ENCODE measurements at regions not wholly inside any gene's neighbourhood (a gene's known extent, or its start where the extent isn't known, plus 50 kb on each side); places are given as distances from the start of the nearest gene placed in this dataset.

DNA sequence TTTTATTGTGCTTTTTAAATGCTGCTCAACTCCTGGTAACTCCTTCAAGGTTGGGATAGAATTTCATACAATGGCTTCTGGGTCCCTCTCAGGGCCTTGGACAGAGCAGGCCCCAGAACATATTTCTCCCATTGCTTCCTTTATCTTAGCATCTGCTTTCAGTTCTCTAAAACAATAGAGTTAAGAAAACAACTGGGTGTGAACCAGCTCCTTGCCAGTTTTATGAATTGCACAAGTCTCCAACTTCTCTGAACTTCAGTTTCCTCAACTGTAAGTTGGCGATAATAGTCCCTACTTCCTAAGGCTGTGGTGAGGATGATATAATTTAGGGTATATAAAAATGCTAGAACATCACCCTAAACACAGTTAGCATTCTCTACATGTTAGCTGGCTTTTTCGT lies 77.0 kb upstream of the INHBA start:
- Histone ChIP-seq H3K79me2 (ENCODE audit: control insufficient read depth, insufficient read depth, low read length, unreplicated experiment) (no peaks in the 10 kb centered on the region), H2AFZ (ENCODE audit: low read length, unreplicated experiment) (no peak overlapping the region), H3K36me3 (ENCODE audit: insufficient read depth, low read length) (no peaks in the 10 kb centered on the region), H3K4me1 (ENCODE audit: control insufficient read depth, insufficient read depth, low read length, unreplicated experiment) (no peaks in the 10 kb centered on the region), H3K4me3 (ENCODE audit: low read depth, low read length) (no peak overlapping the region), H3K27me3 (ENCODE audit: insufficient read depth, low read length) (no peaks in the 10 kb centered on the region), H3K27ac (ENCODE audit: low read depth, low read length) (no peak overlapping the region)

DNA sequence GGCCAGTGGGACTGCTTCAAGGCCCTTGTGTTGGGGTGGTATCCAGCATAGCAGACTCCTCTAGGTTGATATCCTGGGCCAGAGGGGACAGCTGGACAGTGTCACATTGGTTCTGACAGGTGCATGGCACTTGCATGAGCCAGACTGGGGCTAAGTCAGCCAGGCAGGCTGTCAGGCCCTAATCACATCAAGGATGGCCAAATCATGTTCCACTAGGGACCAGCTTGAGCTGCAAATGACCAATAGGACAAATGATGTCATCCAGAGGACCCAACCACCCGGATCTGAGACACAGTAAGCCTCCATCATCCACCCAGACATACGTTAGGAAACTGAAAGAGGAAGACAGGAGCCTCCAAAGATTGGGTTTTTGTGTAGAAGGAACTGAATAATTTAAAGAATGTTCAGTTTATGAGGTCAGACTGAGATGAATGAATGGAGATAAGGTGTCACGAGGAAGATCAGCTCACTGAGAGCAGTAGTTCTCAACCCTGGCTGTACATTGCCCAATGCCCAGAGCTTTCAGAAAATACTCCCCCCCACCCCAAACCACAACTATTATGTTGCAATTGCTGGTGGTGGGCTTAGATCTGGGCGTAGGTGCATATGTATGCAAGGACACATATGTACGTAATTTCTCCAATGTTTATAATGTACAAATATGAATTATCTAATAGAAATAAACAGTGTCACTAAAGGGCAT lies 75.2 kb upstream of the INHBA start:
- no peaks in the 10 kb centered on the region for H3K36me3 ChIP-seq (ENCODE audit: insufficient read depth, low read length)
- no peak overlapping the region for H2AFZ ChIP-seq (ENCODE audit: low read length, unreplicated experiment)
- no peak overlapping the region for H3K27ac ChIP-seq (ENCODE audit: low read depth, low read length)
- no peaks in the 10 kb centered on the region for H3K79me2 ChIP-seq (ENCODE audit: control insufficient read depth, insufficient read depth, low read length, unreplicated experiment)
- H3K27me3 ChIP-seq (ENCODE audit: insufficient read depth, low read length), result no peaks in the 10 kb centered on the region
- no peaks in the 10 kb centered on the region for H3K4me1 ChIP-seq (ENCODE audit: control insufficient read depth, insufficient read depth, low read length, unreplicated experiment)
- H3K4me3 ChIP-seq (ENCODE audit: low read depth, low read length), result no peak overlapping the region

DNA sequence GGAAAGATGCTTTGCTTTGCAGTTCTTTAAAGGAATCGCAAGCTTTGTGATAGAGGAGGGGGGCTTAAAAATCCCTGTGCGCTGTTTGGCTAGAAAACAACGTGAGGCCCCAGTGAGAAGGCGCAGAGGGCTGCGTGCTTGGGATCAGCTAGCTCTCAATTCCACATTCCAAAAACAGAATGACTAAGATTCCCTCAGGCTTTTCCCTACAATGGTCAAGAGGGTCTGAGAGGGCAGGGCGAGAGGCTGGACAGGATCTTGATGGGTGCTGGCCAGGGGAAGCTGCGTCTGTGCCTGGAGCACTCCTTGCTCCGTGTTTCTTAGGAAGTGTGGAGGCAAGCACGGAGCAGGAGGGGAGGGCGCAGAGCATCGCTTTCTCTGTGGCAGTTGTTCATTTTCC lies 72.1 kb upstream of the INHBA start:
- H3K27me3 ChIP-seq (ENCODE audit: insufficient read depth, low read length), result no peaks in the 10 kb centered on the region
- no peak overlapping the region for H2AFZ ChIP-seq (ENCODE audit: low read length, unreplicated experiment)
- no peak overlapping the region for H3K27ac ChIP-seq (ENCODE audit: low read depth, low read length)
- H3K4me3 ChIP-seq (ENCODE audit: low read depth, low read length), result no peak overlapping the region
- H3K36me3 ChIP-seq (ENCODE audit: insufficient read depth, low read length), result no peaks in the 10 kb centered on the region
- no peaks in the 10 kb centered on the region for H3K4me1 ChIP-seq (ENCODE audit: control insufficient read depth, insufficient read depth, low read length, unreplicated experiment)
- H3K79me2 ChIP-seq (ENCODE audit: control insufficient read depth, insufficient read depth, low read length, unreplicated experiment), result no peaks in the 10 kb centered on the region

DNA sequence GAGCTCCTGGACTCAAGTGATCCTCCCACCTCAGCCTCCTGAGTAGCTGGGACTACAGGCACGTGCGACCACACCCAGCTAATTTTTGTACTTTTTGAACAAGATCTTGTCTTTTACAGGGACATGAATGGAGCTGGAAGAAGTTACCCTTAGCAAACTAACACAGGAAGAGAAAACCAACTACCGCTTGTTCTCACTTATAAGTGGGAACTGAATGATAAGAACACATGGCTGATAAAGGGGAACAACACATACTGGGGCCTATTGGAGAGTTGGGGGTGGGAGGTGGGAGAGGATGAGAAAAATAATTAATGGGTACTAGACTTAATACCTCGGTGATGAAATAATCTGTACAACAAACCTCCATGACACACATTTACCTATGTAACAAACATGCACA lies 70.9 kb upstream of the INHBA start:
- Histone ChIP-seq H2AFZ (ENCODE audit: low read length, unreplicated experiment) (no peak overlapping the region), H3K4me1 (ENCODE audit: control insufficient read depth, insufficient read depth, low read length, unreplicated experiment) (no peaks in the 10 kb centered on the region), H3K79me2 (ENCODE audit: control insufficient read depth, insufficient read depth, low read length, unreplicated experiment) (no peaks in the 10 kb centered on the region), H3K27me3 (ENCODE audit: insufficient read depth, low read length) (no peaks in the 10 kb centered on the region), H3K27ac (ENCODE audit: low read depth, low read length) (no peak overlapping the region), H3K4me3 (ENCODE audit: low read depth, low read length) (no peak overlapping the region), H3K36me3 (ENCODE audit: insufficient read depth, low read length) (no peaks in the 10 kb centered on the region)

GRCh38 chr7:41771717-41772116 lies 68.8 kb upstream of the INHBA start:
- no peaks in the 10 kb centered on the region for H3K27me3 ChIP-seq (ENCODE audit: insufficient read depth, low read length)
- no peak overlapping the region for H2AFZ ChIP-seq (ENCODE audit: low read length, unreplicated experiment)
- no peaks in the 10 kb centered on the region for H3K36me3 ChIP-seq (ENCODE audit: insufficient read depth, low read length)
- H3K4me3 ChIP-seq (ENCODE audit: low read depth, low read length), result no peak overlapping the region
- H3K27ac ChIP-seq (ENCODE audit: low read depth, low read length), result no peak overlapping the region
- H3K4me1 ChIP-seq (ENCODE audit: control insufficient read depth, insufficient read depth, low read length, unreplicated experiment), result no peaks in the 10 kb centered on the region
- H3K79me2 ChIP-seq (ENCODE audit: control insufficient read depth, insufficient read depth, low read length, unreplicated experiment), result no peaks in the 10 kb centered on the region

- Histone ChIP-seq H3K4me1 (ENCODE audit: control insufficient read depth, insufficient read depth, low read length, unreplicated experiment) (no peaks in the 10 kb centered on the region), H3K79me2 (ENCODE audit: control insufficient read depth, insufficient read depth, low read length, unreplicated experiment) (no peaks in the 10 kb centered on the region), H3K27me3 (ENCODE audit: insufficient read depth, low read length) (no peaks in the 10 kb centered on the region), H3K27ac (ENCODE audit: low read depth, low read length) (no peak overlapping the region), H2AFZ (ENCODE audit: low read length, unreplicated experiment) (no peak overlapping the region), H3K36me3 (ENCODE audit: insufficient read depth, low read length) (no peaks in the 10 kb centered on the region), H3K4me3 (ENCODE audit: low read depth, low read length) (no peak overlapping the region)
These were observed 66.3 kb upstream of the INHBA start for GRCh38 chr7:41769162-41769561.

- no peak overlapping the region for H3K4me3 ChIP-seq (ENCODE audit: low read depth, low read length)
- no peak overlapping the region for H2AFZ ChIP-seq (ENCODE audit: low read length, unreplicated experiment)
- H3K36me3 ChIP-seq (ENCODE audit: insufficient read depth, low read length), result no peaks in the 10 kb centered on the region
- H3K27ac ChIP-seq (ENCODE audit: low read depth, low read length), result no peak overlapping the region
- no peaks in the 10 kb centered on the region for H3K4me1 ChIP-seq (ENCODE audit: control insufficient read depth, insufficient read depth, low read length, unreplicated experiment)
- H3K27me3 ChIP-seq (ENCODE audit: insufficient read depth, low read length), result no peaks in the 10 kb centered on the region
- no peaks in the 10 kb centered on the region for H3K79me2 ChIP-seq (ENCODE audit: control insufficient read depth, insufficient read depth, low read length, unreplicated experiment)
These were observed 60.7 kb upstream of the INHBA start for GRCh38 chr7:41763626-41764025.

DNA sequence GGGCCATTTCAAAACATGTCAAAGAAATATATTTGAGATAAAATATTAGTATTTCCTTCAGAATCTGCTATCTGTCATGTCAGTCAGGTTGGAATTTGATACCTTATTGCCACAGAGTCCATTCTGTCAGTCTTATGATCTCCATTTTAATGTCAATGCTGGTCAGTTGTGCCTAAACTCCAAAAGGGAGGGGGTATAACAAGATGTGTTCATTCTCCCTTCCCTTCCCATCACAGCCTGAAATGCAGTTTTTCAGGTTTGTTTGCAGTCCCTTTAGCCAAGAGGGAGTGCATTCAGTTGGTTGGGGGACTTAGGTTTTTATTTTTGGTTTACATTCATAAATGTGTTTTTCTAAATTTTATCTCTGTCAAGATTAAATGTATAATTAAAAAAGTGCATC lies 59.8 kb upstream of the INHBA start:
- no peak overlapping the region for H2AFZ ChIP-seq (ENCODE audit: low read length, unreplicated experiment)
- H3K27me3 ChIP-seq (ENCODE audit: insufficient read depth, low read length), result no peaks in the 10 kb centered on the region
- no peaks in the 10 kb centered on the region for H3K4me1 ChIP-seq (ENCODE audit: control insufficient read depth, insufficient read depth, low read length, unreplicated experiment)
- H3K4me3 ChIP-seq (ENCODE audit: low read depth, low read length), result no peak overlapping the region
- no peak overlapping the region for H3K27ac ChIP-seq (ENCODE audit: low read depth, low read length)
- no peaks in the 10 kb centered on the region for H3K79me2 ChIP-seq (ENCODE audit: control insufficient read depth, insufficient read depth, low read length, unreplicated experiment)
- no peaks in the 10 kb centered on the region for H3K36me3 ChIP-seq (ENCODE audit: insufficient read depth, low read length)

DNA sequence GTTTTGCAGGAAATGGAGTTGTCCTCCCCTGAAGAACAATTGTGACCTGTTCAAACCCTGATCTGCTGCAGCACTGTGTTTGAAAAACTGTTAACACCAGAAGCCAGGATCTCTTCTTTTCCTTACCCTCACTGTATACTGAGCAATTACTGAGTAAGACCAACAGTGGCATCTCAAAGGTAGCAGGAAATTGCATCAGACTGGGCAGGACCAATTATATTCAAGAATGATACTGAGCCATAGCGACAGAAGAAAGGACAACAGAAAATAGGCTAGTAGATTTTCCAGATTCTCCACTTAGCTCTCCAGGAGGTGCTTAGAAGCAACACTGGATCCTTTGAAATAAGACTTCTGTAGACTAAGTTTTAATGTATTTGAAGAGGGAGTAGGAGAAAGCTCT lies 57.4 kb upstream of the INHBA start:
- no peaks in the 10 kb centered on the region for H3K4me1 ChIP-seq (ENCODE audit: control insufficient read depth, insufficient read depth, low read length, unreplicated experiment)
- no peak overlapping the region for H3K4me3 ChIP-seq (ENCODE audit: low read depth, low read length)
- no peaks in the 10 kb centered on the region for H3K36me3 ChIP-seq (ENCODE audit: insufficient read depth, low read length)
- H3K27ac ChIP-seq (ENCODE audit: low read depth, low read length), result no peak overlapping the region
- H3K27me3 ChIP-seq (ENCODE audit: insufficient read depth, low read length), result no peaks in the 10 kb centered on the region
- no peaks in the 10 kb centered on the region for H3K79me2 ChIP-seq (ENCODE audit: control insufficient read depth, insufficient read depth, low read length, unreplicated experiment)
- no peak overlapping the region for H2AFZ ChIP-seq (ENCODE audit: low read length, unreplicated experiment)

- Histone ChIP-seq H2AFZ (ENCODE audit: low read length, unreplicated experiment) (no peak overlapping the region), H3K36me3 (ENCODE audit: insufficient read depth, low read length) (no peaks in the 10 kb centered on the region), H3K79me2 (ENCODE audit: control insufficient read depth, insufficient read depth, low read length, unreplicated experiment) (no peaks in the 10 kb centered on the region), H3K27me3 (ENCODE audit: insufficient read depth, low read length) (no peaks in the 10 kb centered on the region), H3K4me3 (ENCODE audit: low read depth, low read length) (no peak overlapping the region), H3K27ac (ENCODE audit: low read depth, low read length) (no peak overlapping the region), H3K4me1 (ENCODE audit: control insufficient read depth, insufficient read depth, low read length, unreplicated experiment) (no peaks in the 10 kb centered on the region)
These were observed 55.4 kb upstream of the INHBA start for GRCh38 chr7:41758321-41758720.

DNA sequence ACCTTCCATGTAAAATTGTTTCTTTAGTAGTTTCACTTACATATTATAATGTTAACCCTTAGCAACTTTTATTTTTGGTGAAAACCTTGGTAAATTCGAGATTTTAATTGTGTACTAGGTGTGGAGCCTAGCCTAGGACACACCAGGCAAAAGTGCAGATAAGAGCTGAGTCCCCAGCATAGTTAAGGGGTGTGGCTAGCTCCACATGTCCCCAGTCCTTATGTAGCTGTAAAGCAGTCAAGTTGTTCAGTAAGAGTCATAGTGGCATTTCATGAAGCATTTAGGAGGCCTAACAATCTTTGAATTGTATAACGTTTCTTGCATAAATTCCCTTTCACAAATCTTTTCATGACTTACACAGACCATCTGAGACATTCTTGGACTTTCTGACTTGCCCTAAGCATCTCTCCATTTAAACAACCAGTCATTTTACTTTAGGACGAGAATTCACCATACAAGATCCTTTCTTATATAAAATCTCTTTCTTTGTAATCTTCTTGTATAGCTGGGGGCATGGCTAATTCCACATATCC lies 53.8 kb upstream of the INHBA start:
- Histone ChIP-seq H3K27me3 (ENCODE audit: insufficient read depth, low read length) (no peaks in the 10 kb centered on the region), H3K79me2 (ENCODE audit: control insufficient read depth, insufficient read depth, low read length, unreplicated experiment) (no peaks in the 10 kb centered on the region), H3K4me1 (ENCODE audit: control insufficient read depth, insufficient read depth, low read length, unreplicated experiment) (no peaks in the 10 kb centered on the region), H3K4me3 (ENCODE audit: low read depth, low read length) (no peak overlapping the region), H2AFZ (ENCODE audit: low read length, unreplicated experiment) (no peak overlapping the region), H3K27ac (ENCODE audit: low read depth, low read length) (no peak overlapping the region), H3K36me3 (ENCODE audit: insufficient read depth, low read length) (no peaks in the 10 kb centered on the region)
